GM21529 (cell line): ENCODE measurements at regions not wholly inside any gene's neighbourhood (a gene's known extent, or its start where the extent isn't known, plus 50 kb on each side); places are given as distances from the start of the nearest gene placed in this dataset.

Experiments used
- ATAC-seq: cut with Tn5 transposase; IDR thresholded peaks from one replicate; pipeline ENCODE4 v1.9.1; 2021; ENCODE audit not compliant: unreplicated experiment

GRCh38 chr2:22634167-22634566 lies 750.8 kb upstream of the KLHL29 start:
- no peak for ATAC-seq

DNA sequence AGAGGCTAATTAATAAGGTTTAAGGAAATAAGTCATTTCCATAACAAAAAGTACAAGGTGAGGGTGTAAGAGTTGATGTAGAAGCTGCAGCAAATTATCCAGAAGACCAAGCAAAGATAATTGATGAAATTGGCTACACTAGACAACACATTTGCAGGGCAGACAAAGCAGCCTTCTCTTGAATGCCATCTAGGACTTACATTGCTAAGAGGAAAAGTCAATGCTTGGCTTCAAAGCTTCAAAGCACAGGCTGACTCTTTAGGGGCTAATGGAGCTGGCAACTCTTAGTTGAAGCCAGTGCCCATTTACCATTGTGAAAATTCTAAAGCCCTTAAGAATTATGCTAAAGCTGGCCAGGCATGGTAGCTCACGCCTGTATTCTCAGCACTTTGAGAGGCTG lies 728.6 kb upstream of the KLHL29 start:
- no peak for ATAC-seq

DNA sequence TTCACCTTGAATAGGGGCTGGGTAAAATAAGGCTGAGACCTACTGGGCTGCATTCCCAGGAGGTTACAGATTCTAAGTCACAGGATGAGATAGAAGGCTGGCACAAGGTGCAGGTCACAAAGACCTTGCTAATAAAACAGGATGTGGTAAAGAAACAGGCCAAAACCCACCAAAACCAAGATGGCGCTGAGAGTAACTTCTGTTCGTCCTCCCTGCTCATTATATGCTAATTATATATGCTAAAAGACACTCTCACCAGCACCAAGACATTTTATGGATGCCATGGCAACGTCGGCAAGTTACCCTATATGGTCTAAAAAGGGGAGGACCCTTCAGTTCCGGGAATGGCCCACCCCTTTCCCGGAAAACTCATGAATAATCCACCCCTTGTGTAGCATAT lies 711.5 kb upstream of the KLHL29 start:
- ATAC-seq: no peak

- no peak for ATAC-seq
Observed at GRCh38 chr2:22683914-22684313, 701.1 kb upstream of the KLHL29 start.

- ATAC-seq: no peak
Observed at GRCh38 chr2:22690096-22690495, 694.9 kb upstream of the KLHL29 start.

GRCh38 chr2:22691666-22692065 lies 693.3 kb upstream of the KLHL29 start:
- no peak for ATAC-seq

- ATAC-seq: no peak
Observed at GRCh38 chr2:22692746-22693145, 692.2 kb upstream of the KLHL29 start.

- no peak for ATAC-seq
Observed at GRCh38 chr2:22694300-22694699, 690.7 kb upstream of the KLHL29 start.

GRCh38 chr2:22694856-22695255 lies 690.1 kb upstream of the KLHL29 start:
- ATAC-seq: no peak

- no peak for ATAC-seq
Observed at GRCh38 chr2:22697054-22697788, 687.8 kb upstream of the KLHL29 start.

GRCh38 chr2:22701561-22702160 lies 683.3 kb upstream of the KLHL29 start:
- no peak for ATAC-seq

- ATAC-seq: no peak
Observed at GRCh38 chr2:22703286-22703920, 681.6 kb upstream of the KLHL29 start.

GRCh38 chr2:22719396-22719795 lies 665.6 kb upstream of the KLHL29 start:
- no peak for ATAC-seq

- ATAC-seq: no peak
Observed at GRCh38 chr2:22729466-22729865, 655.5 kb upstream of the KLHL29 start.

DNA sequence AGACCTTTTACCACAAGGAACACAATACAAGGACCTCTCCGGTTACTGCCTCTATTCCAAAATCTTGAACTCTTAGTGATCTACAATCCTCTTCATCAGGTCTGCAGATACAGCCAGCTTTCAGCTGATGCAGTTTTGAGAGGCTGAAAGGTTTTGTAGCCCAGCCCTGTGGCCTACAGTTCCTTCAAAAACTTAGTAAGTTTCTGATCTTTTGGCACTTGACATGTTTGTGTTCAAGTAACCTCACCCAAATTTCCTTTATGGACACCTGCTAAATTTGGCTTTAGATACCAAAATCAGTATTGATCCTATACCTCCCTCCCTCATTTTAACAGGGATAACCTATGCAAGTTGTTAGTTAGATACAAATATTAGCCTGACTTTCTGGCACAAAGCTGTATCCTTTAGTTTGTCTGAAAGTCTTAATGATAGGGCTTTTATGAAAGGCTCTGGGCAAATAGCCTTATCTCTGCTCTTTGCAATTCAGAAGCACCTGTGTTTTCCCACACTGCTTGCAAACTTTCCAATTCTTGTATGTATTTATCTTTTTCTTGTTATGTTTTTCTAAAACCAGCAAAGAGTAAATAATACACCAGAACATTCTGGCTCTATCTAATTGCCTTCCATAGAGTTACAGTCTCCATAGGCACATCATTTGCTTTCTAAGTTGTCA lies 650.5 kb upstream of the KLHL29 start:
- ATAC-seq: no peak

DNA sequence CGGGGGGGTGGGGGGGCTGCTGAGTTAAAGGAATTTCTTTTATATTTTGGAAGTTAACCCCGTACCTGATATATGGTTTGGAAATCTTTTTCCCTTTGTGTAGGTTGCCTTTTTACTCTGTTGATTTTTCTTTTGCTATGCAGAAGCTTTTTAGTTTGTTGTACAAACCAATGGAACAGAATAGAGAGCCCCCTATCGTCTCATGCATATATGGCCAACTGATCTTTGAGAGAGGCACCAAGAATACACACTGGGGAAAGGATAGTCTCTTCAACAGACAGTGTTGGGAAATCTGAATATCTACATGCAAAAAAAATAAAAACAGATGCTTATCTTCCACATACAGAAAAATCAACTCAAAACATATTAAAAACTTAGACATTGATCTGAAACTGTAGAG lies 647.8 kb upstream of the KLHL29 start:
- ATAC-seq: no peak

DNA sequence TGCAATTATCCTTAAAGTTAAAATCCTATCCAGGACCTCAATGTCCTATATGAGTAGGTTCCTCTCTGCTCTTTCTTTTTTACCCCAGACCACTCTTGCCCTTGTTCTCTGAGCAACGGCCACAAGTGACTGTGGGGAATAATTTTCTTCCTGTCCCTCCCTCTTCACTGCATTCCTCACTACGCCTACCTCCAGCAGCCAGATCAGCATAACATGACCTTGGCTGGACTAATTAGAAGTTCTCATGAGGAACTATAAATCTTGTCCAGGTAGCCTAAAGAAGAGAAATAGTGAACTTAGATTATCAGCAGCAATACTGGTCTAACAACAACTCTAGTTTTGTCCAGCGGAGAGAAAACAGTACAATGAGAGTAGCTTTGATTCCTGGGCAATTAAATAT lies 643.8 kb upstream of the KLHL29 start:
- no peak for ATAC-seq

GRCh38 chr2:22748909-22749308 lies 636.1 kb upstream of the KLHL29 start:
- no peak for ATAC-seq

DNA sequence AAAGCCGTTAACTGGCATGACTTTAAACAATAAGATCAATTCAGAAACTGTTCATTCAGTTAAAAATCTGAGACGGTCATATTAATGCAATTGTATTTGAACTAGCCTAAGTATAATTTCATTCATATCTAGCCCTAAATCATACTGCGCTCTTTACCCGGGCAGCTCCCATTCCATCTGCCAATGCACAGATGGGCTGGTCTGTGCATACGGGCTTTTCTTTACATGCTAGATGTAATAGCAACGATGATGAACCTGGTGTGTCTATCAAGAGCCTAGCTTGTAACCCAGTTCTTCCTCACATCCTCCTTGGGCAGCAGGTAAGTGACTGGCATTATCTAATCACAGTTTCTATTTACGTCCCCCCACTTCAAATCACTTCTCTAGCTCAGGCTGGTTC lies 631.5 kb upstream of the KLHL29 start:
- no peak for ATAC-seq

- no peak for ATAC-seq
Observed at GRCh38 chr2:22756276-22757043, 628.5 kb upstream of the KLHL29 start.

DNA sequence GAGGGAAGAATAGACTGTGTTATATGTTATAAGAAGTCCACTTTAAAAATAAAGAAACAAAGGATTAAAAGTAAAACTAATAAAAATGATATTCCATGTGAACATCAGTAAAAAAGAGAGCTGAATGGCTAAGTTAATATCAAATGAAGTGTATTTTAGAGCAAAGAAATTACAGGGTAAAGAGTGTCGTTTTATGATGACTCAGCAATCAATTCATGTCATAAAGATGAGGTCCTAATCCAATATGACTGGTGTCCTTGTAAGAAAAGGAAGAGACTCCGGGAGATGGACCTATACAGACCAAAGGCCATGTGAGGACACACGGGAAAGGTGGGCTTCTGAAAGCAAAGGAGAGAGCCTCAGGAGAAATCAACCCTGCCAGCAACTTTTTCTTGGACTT lies 615.5 kb upstream of the KLHL29 start:
- ATAC-seq: no peak
